ENCODE measurements at regions not wholly inside any gene's neighbourhood (a gene's known extent, or its start where the extent isn't known, plus 50 kb on each side); places are given as distances from the start of the nearest gene placed in this dataset.

- H3K4me3 ChIP-seq, result no peak overlapping the region
- WGBS, 3 donors, result 72 to 83% (median 73%) methylated on average over 13 of the region's 13 CpGs
- no peaks in the 10 kb centered on the region for H3K9me3 ChIP-seq
- H3K36me3 ChIP-seq, result no peaks in the 10 kb centered on the region
- no peak overlapping the region for H3K27ac ChIP-seq
- no peak for TF ChIP-seq POLR2A (IDR thresholded peaks at IDR 0.05)
- H3K4me1 ChIP-seq (ENCODE audit: insufficient read depth), result no peaks in the 10 kb centered on the region
- intact Hi-C loops (cut with DNase I), result no loop called here
- DNase-seq, result no peak
- H3K27me3 ChIP-seq, result no peaks in the 10 kb centered on the region
Measured at GRCh38 chr7:155919391-155920067, 107.3 kb upstream of the SHH start.

- no peak for DNase-seq
- Histone ChIP-seq H3K27me3 (no peaks in the 10 kb centered on the region), H3K4me3 (no peak overlapping the region), H3K27ac (no peak overlapping the region), H3K36me3 (no peaks in the 10 kb centered on the region), H3K4me1 (ENCODE audit: insufficient read depth) (no peaks in the 10 kb centered on the region), H3K9me3 (no peaks in the 10 kb centered on the region)
- TF ChIP-seq EP300 (IDR thresholded peaks at IDR 0.05), result no peak
- TF ChIP-seq POLR2A (IDR thresholded peaks at IDR 0.05), result no peak
- TF ChIP-seq CTCF (IDR thresholded peaks at IDR 0.05), result no peak
- 15 to 23% (median 16%) methylated on average over 14 of the region's 14 CpGs for WGBS, 3 donors
- intact Hi-C loops (cut with DNase I), result no loop called here
Measured at GRCh38 chr7:155918720-155919390, 106.6 kb upstream of the SHH start.

GRCh38 chr7:155917836-155918430 is 105.7 kb upstream of the SHH start:
- Histone ChIP-seq H3K27me3 (no peaks in the 10 kb centered on the region), H3K36me3 (no peaks in the 10 kb centered on the region), H3K9me3 (peaks cover 0 to 2% of the 10 kb centered on the region in 2 donors), H3K27ac (no peak overlapping the region), H3K4me1 (ENCODE audit: insufficient read depth) (no peaks in the 10 kb centered on the region), H3K4me3 (no peak overlapping the region)
- 37 to 48% (median 46%) methylated on average over 9 of the region's 9 CpGs for WGBS, 3 donors
- no peak for DNase-seq
- no peak for TF ChIP-seq POLR2A (IDR thresholded peaks at IDR 0.05)
- TF ChIP-seq CTCF (IDR thresholded peaks at IDR 0.05), result no peak
- TF ChIP-seq EP300 (IDR thresholded peaks at IDR 0.05), result no peak
- intact Hi-C loops (cut with DNase I), result no loop called here

- Histone ChIP-seq H3K27me3 (no peaks in the 10 kb centered on the region), H3K27ac (no peak overlapping the region), H3K4me1 (ENCODE audit: insufficient read depth) (no peaks in the 10 kb centered on the region), H3K36me3 (no peaks in the 10 kb centered on the region), H3K9me3 (peaks cover 0 to 5% of the 10 kb centered on the region in 2 donors), H3K4me3 (no peak overlapping the region)
- intact Hi-C loops (cut with DNase I), result no loop called here
- DNase-seq, result no peak
- TF ChIP-seq POLR2A (IDR thresholded peaks at IDR 0.05) (no peak), CTCF (IDR thresholded peaks at IDR 0.05) (no peak), EP300 (IDR thresholded peaks at IDR 0.05) (no peak)
- WGBS, 3 donors, result 65 to 68% (median 67%) methylated on average over 12 of the region's 12 CpGs
Measured at GRCh38 chr7:155916926-155917655, 104.8 kb upstream of the SHH start.

Data from ovary (tissue), 7 donors.